HEK293 (cell line): ENCODE measurements at regions not wholly inside any gene's neighbourhood (a gene's known extent, or its start where the extent isn't known, plus 50 kb on each side); places are given as distances from the start of the nearest gene placed in this dataset.

Experiments used
- CTCF ChIA-PET: fragments of 350-600 bp; formaldehyde crosslinking; extraction: SDS; loops from one replicate; lab custom pipeline; 2021; ENCODE audit warnings: antibody characterized with exemption; lab: Yijun Ruan, JAX
- POLR2A ChIA-PET: fragments of 300-600 bp; formaldehyde crosslinking; extraction: SDS; loops from one replicate; lab custom pipeline; 2020; ENCODE audit warnings: antibody characterized with exemption, inconsistent platforms; lab: Yijun Ruan, JAX
- H3K27ac ChIP-seq: fragments of 200-500 bp; sonication (Bioruptor generic); 2 replicates; pipeline ENCODE4 v1.5.1; 2014; ENCODE audit warnings: low read depth, low read length, control low read depth, inconsistent platforms; ENCODE audit errors: extremely low read depth
- H3K36me3 ChIP-seq, 2 experiments: fragments of 200-500 bp in 1 of 2; sonication (Bioruptor generic) in 1 of 2; 1 replicate in 1 of 2; 2 replicates in 1 of 2; pipeline ENCODE4 v1.5.1; 2014 to 2017; ENCODE audit warnings: inconsistent platforms in 2 of 2, low read length in 2 of 2; ENCODE audit not compliant: control insufficient read depth in 2 of 2, insufficient read depth in 1 of 2
- H3K4me1 ChIP-seq: fragments of 200-500 bp; sonication (Bioruptor generic); 2 replicates; pipeline ENCODE4 v1.5.1; 2014; ENCODE audit warnings: mild to moderate bottlenecking, low read length, inconsistent platforms; ENCODE audit not compliant: control insufficient read depth, insufficient read depth
- H3K4me3 ChIP-seq: 2 replicates; pipeline ENCODE4 v1.5.1; 2011; ENCODE audit warnings: low read depth, mild to moderate bottlenecking, control low read depth, low read length, moderate library complexity
- H3K9me3 ChIP-seq: fragments of 200-500 bp; sonication (Bioruptor generic); 2 replicates; pipeline ENCODE4 v1.5.1; 2014; ENCODE audit warnings: low read depth, low read length, inconsistent platforms; ENCODE audit not compliant: control insufficient read depth, insufficient read depth
- KLF1 ChIP-seq: fragments of 450-650 bp; formaldehyde crosslinking; IDR thresholded peaks from 2 replicates; pipeline ENCODE4 v1.5.1; 2016; ENCODE audit warnings: missing biosample characterization, missing genetic modification characterization
- KLF7 ChIP-seq: fragments of 450-650 bp; formaldehyde crosslinking; IDR thresholded peaks from 2 replicates; pipeline ENCODE4 v1.5.1; 2016; ENCODE audit warnings: missing biosample characterization, missing genetic modification characterization, borderline replicate concordance
- MEIS1 ChIP-seq: sonication (generic); formaldehyde crosslinking; IDR thresholded peaks from 2 replicates; pipeline ENCODE4 v1.8.1; 2022; ENCODE audit warnings: missing genetic modification reagents, mild to moderate bottlenecking, borderline replicate concordance
- REPIN1 ChIP-seq: fragments of 450-650 bp; formaldehyde crosslinking; IDR thresholded peaks from 2 replicates; pipeline ENCODE4 v1.5.1; 2017; ENCODE audit warnings: missing biosample characterization, missing genetic modification characterization, low read depth
- SETDB1 ChIP-seq: IDR thresholded peaks from one replicate; pipeline ENCODE4 v1.6.1; 2017; ENCODE audit warnings: mild to moderate bottlenecking, low read length, moderate library complexity, mixed read lengths; ENCODE audit not compliant: insufficient read length
- SP2 ChIP-seq: fragments of 450-650 bp; formaldehyde crosslinking; IDR thresholded peaks from 2 replicates; pipeline ENCODE4 v1.5.1; 2016; ENCODE audit warnings: missing biosample characterization, missing genetic modification characterization
- TCF7L2 ChIP-seq: IDR thresholded peaks from 2 replicates; pipeline ENCODE4 v1.6.1; 2011; ENCODE audit warnings: low read depth, mild to moderate bottlenecking, inconsistent platforms, low read length, moderate library complexity, borderline replicate concordance
- ZBTB20 ChIP-seq: fragments of 450-650 bp; formaldehyde crosslinking; IDR thresholded peaks from 2 replicates; pipeline ENCODE4 v1.5.1; 2016; ENCODE audit warnings: missing biosample characterization, missing genetic modification characterization
- ZBTB49 ChIP-seq: fragments of 450-650 bp; formaldehyde crosslinking; IDR thresholded peaks from 2 replicates; pipeline ENCODE4 v1.5.1; 2016; ENCODE audit warnings: missing biosample characterization, missing genetic modification characterization, low read depth
- ZBTB6 ChIP-seq: fragments of 450-650 bp; formaldehyde crosslinking; IDR thresholded peaks from 2 replicates; pipeline ENCODE4 v1.5.1; 2017; ENCODE audit warnings: missing biosample characterization, missing genetic modification characterization
- ZFP69B ChIP-seq: fragments of 450-650 bp; formaldehyde crosslinking; IDR thresholded peaks from 2 replicates; pipeline ENCODE4 v1.5.1; 2016; ENCODE audit warnings: missing biosample characterization, missing genetic modification characterization
- ZIC2 ChIP-seq: fragments of 450-650 bp; formaldehyde crosslinking; IDR thresholded peaks from 2 replicates; pipeline ENCODE4 v1.5.1; 2016; ENCODE audit warnings: missing biosample characterization, missing genetic modification characterization
- ZNF114 ChIP-seq: fragments of 450-650 bp; formaldehyde crosslinking; IDR thresholded peaks from 2 replicates; pipeline ENCODE4 v1.5.0; 2017; ENCODE audit warnings: missing biosample characterization, missing genetic modification characterization
- ZNF133 ChIP-seq: fragments of 450-650 bp; formaldehyde crosslinking; IDR thresholded peaks from 2 replicates; pipeline ENCODE4 v1.5.1; 2016; ENCODE audit warnings: missing biosample characterization, missing genetic modification characterization
- ZNF146 ChIP-seq: fragments of 450-650 bp; formaldehyde crosslinking; IDR thresholded peaks from 2 replicates; pipeline ENCODE4 v1.5.1; 2016; ENCODE audit warnings: missing biosample characterization, missing genetic modification characterization
- ZNF155 ChIP-seq: fragments of 450-650 bp; formaldehyde crosslinking; IDR thresholded peaks from 2 replicates; pipeline ENCODE4 v1.5.1; 2016; ENCODE audit warnings: missing biosample characterization, missing genetic modification characterization
- ZNF16 ChIP-seq: fragments of 450-650 bp; formaldehyde crosslinking; IDR thresholded peaks from 2 replicates; pipeline ENCODE4 v1.5.1; 2016; ENCODE audit warnings: low read depth, missing biosample characterization, missing genetic modification characterization
- ZNF202 ChIP-seq: fragments of 450-650 bp; formaldehyde crosslinking; IDR thresholded peaks from 2 replicates; pipeline ENCODE4 v1.5.1; 2016; ENCODE audit warnings: missing biosample characterization, missing genetic modification characterization, borderline replicate concordance
- ZNF280D ChIP-seq: fragments of 450-650 bp; formaldehyde crosslinking; IDR thresholded peaks from 2 replicates; pipeline ENCODE4 v1.5.1; 2016; ENCODE audit warnings: missing biosample characterization, missing genetic modification characterization
- ZNF362 ChIP-seq: fragments of 450-650 bp; formaldehyde crosslinking; IDR thresholded peaks from 2 replicates; pipeline ENCODE4 v1.5.1; 2016; ENCODE audit warnings: missing biosample characterization, missing genetic modification characterization
- ZNF366 ChIP-seq: fragments of 450-650 bp; formaldehyde crosslinking; conservative IDR thresholded peaks from 2 replicates; pipeline ENCODE4 v1.5.1; 2016; ENCODE audit warnings: missing biosample characterization, missing genetic modification characterization
- ZNF37A ChIP-seq: fragments of 450-650 bp; IDR thresholded peaks from 2 replicates; pipeline ENCODE4 v1.5.1; 2018; ENCODE audit warnings: missing biosample characterization, missing genetic modification characterization
- ZNF488 ChIP-seq: fragments of 450-650 bp; formaldehyde crosslinking; IDR thresholded peaks from 2 replicates; pipeline ENCODE4 v1.5.1; 2016; ENCODE audit warnings: missing biosample characterization, missing genetic modification characterization
- ZNF549 ChIP-seq: fragments of 450-650 bp; IDR thresholded peaks from 2 replicates; pipeline ENCODE4 v1.5.1; 2018; ENCODE audit warnings: missing biosample characterization, missing genetic modification characterization, mild to moderate bottlenecking, inconsistent platforms, moderate library complexity
- ZNF561 ChIP-seq: fragments of 450-650 bp; IDR thresholded peaks from 2 replicates; pipeline ENCODE4 v1.5.1; 2018; ENCODE audit warnings: missing biosample characterization, missing genetic modification characterization, borderline replicate concordance
- ZNF623 ChIP-seq: fragments of 450-650 bp; formaldehyde crosslinking; IDR thresholded peaks from 2 replicates; pipeline ENCODE4 v1.5.1; 2016; ENCODE audit warnings: missing biosample characterization, missing genetic modification characterization
- ZNF707 ChIP-seq: fragments of 450-650 bp; formaldehyde crosslinking; IDR thresholded peaks from 2 replicates; pipeline ENCODE4 v1.5.1; 2016; ENCODE audit warnings: missing biosample characterization, missing genetic modification characterization
- ZNF768 ChIP-seq: fragments of 450-650 bp; formaldehyde crosslinking; IDR thresholded peaks from 2 replicates; pipeline ENCODE4 v1.5.1; 2018; ENCODE audit warnings: missing biosample characterization, mild to moderate bottlenecking, missing genetic modification characterization
- ZNF776 ChIP-seq: fragments of 450-650 bp; formaldehyde crosslinking; IDR thresholded peaks from 2 replicates; pipeline ENCODE4 v1.5.0; 2017; ENCODE audit warnings: missing biosample characterization, missing genetic modification characterization, borderline replicate concordance
- ZXDB ChIP-seq: fragments of 450-650 bp; formaldehyde crosslinking; IDR thresholded peaks from 2 replicates; pipeline ENCODE4 v1.5.1; 2016; ENCODE audit warnings: missing biosample characterization, missing genetic modification characterization

DNA sequence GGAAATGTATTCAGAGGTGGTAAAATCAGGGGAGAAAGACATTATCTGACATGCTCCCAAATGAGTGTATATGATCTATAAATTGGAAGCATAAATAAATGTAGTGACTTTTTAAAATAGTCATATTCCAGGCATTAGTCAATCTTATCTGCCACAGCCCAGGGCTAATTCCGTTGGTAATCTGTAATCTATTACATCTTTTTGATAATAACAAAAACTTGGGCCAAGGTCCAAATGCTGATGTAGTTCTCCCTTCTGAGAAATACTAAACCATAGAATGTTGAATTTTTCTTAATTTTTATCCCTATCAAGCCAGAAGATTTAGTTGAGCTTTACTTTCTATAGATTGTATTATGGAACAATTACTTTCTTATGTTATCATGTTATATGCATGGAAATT lies 1279.8 kb downstream of the EPHA7 start:
- no peak overlapping the region for H3K27ac ChIP-seq
- H3K9me3 ChIP-seq = no peaks in the 10 kb centered on the region
- TF ChIP-seq ZNF280D (tag by site-specific recombination) (no peak), ZFP69B (tag by site-specific recombination) (no peak), MEIS1 (CRISPR knock-in tag) (no peak), TCF7L2 (no peak), ZNF114 (no peak), ZXDB (tag by site-specific recombination) (no peak), ZNF549 (no peak), ZNF776 (no peak), ZNF366 (tag by site-specific recombination) (no peak), ZBTB20 (tag by site-specific recombination) (no peak), ZNF362 (tag by site-specific recombination) (no peak), ZNF146 (tag by site-specific recombination) (no peak), ZNF623 (tag by site-specific recombination) (no peak), KLF1 (no peak), ZNF707 (tag by site-specific recombination) (no peak), ZIC2 (tag by site-specific recombination) (no peak), ZNF133 (tag by site-specific recombination) (no peak), ZNF16 (tag by site-specific recombination) (no peak)
- POLR2A ChIA-PET = no interaction called here
- H3K36me3 ChIP-seq = no peaks in the 10 kb centered on the region
- no peak overlapping the region for H3K4me3 ChIP-seq
- CTCF ChIA-PET = interaction anchor here (2.2 kb wide), 1 partner anchor 18 kb away, joined by 6 read pairs; no protein-coding TSS in a partner anchor
- H3K4me1 ChIP-seq = no peaks in the 10 kb centered on the region

- CTCF ChIA-PET = interaction anchor here (0.6 kb wide), 1 partner anchor 219 kb away, joined by 3 read pairs; no protein-coding TSS in a partner anchor
- POLR2A ChIA-PET = no interaction called here
- Histone ChIP-seq H3K9me3 (no peaks in the 10 kb centered on the region), H3K4me1 (no peaks in the 10 kb centered on the region), H3K36me3 (no peaks in the 10 kb centered on the region), H3K4me3 (no peak overlapping the region), H3K27ac (no peak overlapping the region)
- TF ChIP-seq ZBTB49 (tag by site-specific recombination) (no peak), ZNF202 (tag by site-specific recombination) (no peak), REPIN1 (tag by site-specific recombination) (no peak), ZNF561 (tag by site-specific recombination) (no peak), SETDB1 (no peak), ZNF488 (tag by site-specific recombination) (no peak), KLF7 (no peak), SP2 (tag by site-specific recombination) (no peak), ZNF768 (tag by site-specific recombination) (no peak), ZNF155 (no peak), ZBTB6 (tag by site-specific recombination) (no peak), ZNF623 (tag by site-specific recombination) (no peak), ZNF37A (tag by site-specific recombination) (no peak)
Measured at GRCh38 chr6:92132957-92133356, 1286.4 kb downstream of the EPHA7 start.
